ENCODE measurements at regions not wholly inside any gene's neighbourhood (a gene's known extent, or its start where the extent isn't known, plus 50 kb on each side); places are given as distances from the start of the nearest gene placed in this dataset.

DNA sequence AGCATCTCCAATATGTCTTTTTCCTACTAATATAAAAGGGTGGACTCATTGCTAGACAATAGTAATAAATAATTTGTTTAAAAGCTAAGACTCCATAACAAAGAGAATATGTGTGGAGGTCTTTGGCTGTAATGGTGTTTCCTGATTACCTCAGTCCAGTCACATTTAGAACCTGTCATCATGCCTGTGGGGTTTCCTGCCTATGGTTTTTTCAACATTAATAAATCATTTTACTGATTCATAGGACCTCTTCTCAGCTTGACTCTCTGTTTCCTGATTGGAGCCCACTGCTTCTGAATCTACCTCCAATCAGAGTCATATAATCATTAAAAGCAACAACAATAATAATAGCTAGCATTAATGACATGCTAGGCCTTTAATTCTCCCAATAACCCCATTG is 52.4 kb upstream of the GNAI1 start:
- no peak overlapping the region for H3K4me3 ChIP-seq (ENCODE audit: low read depth, low read length)
- TF ChIP-seq, protein P1, sequence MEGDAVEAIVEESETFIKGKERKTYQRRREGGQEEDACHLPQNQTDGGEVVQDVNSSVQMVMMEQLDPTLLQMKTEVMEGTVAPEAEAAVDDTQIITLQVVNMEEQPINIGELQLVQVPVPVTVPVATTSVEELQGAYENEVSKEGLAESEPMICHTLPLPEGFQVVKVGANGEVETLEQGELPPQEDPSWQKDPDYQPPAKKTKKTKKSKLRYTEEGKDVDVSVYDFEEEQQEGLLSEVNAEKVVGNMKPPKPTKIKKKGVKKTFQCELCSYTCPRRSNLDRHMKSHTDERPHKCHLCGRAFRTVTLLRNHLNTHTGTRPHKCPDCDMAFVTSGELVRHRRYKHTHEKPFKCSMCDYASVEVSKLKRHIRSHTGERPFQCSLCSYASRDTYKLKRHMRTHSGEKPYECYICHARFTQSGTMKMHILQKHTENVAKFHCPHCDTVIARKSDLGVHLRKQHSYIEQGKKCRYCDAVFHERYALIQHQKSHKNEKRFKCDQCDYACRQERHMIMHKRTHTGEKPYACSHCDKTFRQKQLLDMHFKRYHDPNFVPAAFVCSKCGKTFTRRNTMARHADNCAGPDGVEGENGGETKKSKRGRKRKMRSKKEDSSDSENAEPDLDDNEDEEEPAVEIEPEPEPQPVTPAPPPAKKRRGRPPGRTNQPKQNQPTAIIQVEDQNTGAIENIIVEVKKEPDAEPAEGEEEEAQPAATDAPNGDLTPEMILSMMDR (IDR thresholded peaks at IDR 0.05; ENCODE audit: low read depth, low read length) = no peak

DNA sequence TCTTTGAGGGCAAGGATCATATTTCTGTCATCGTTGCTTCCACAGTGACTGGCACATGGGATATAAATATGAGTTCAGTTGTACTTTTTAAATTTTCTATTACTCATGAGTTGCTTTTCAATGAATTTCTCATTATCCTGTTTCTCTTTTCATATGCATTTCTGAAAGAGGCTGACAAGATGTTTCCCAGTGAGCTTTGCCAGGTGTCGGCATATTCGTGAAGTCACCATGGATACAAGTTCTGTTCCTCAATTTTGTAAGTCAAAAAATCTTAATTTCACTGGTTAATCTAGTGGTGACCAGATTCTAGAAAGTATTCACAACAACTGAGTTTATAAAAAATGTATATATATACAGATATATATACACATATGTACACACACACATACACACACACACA is 55.7 kb upstream of the GNAI1 start:
- no peak overlapping the region for H3K4me3 ChIP-seq (ENCODE audit: low read depth, low read length)
- TF ChIP-seq, protein P1 (IDR thresholded peaks at IDR 0.05; ENCODE audit: low read depth, low read length) = no peak

DNA sequence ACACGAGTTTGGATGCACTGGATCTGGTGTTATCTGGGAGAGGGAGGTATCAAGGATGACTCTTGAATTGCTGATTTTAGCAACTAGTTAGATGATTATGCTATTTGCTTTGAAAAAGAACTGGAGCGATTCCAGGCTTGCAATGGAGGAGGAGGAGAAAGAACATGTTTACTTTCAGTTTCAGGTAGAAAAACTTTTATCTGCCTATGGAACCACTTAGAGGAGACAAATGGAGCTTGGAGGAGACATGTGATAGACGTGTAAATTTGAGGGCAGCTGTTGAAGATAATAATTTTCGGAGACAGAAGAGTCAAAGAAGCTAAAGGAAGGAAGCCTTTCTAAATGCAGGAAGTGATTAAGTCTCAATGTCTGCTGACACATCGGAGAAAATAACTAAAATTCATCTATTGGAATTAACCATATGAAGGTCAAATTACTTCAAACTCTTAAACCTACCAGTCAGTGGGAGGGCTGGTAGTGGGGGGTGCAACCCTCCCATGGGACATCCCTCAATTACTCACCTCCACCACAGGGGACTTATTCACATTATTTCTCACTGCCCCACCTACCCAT is 56.4 kb upstream of the GNAI1 start:
- no peak overlapping the region for H3K4me3 ChIP-seq (ENCODE audit: low read depth, low read length)
- TF ChIP-seq, protein P1 (IDR thresholded peaks at IDR 0.05; ENCODE audit: low read depth, low read length) = no peak

DNA sequence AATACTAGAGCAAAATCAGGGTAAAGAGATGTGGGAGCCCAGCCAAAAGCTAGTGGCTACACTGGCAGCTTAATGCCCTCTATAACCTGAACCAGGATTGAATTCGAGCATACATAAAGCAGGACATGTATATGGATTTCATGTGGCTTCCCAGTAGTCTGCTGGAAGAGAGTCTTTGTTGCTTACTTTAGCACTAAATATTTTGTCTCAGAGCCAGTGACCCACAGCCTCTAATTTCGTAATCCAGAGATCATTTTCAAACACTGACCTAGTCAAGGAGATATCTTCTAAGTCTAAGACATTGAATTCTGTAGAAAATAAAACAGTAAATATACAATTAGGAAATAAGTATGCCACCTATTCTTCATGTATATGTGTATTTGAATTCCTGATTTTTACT is 64.2 kb upstream of the GNAI1 start:
- peak overlapping the region; percentile 9; the same call in 1 of the 2 replicates for H3K4me3 ChIP-seq (ENCODE audit: low read depth, low read length)
- TF ChIP-seq, protein P1 (IDR thresholded peaks at IDR 0.05; ENCODE audit: low read depth, low read length) = no peak

DNA sequence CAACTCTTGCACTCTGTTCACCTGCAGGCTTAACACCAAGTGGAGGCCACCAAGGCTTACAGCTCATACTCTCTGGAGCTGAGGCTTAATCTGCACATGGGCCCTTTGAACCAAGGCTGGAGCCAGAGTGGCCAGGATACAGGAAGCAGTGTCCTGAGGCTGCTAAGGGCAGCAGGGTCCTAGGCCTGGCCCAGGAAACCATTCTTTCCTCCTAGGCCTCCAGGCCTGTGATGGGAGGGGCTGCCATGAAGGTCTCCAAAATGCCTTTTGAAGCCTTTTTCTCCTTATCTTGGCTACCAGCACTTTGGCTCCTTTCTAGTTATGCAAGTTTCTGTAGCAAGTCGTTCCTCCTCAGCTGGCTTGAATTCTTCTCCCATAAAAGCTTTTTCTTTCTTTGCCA is 68.0 kb upstream of the GNAI1 start:
- TF ChIP-seq, protein P1 (IDR thresholded peaks at IDR 0.05; ENCODE audit: low read depth, low read length) = no peak
- no peak overlapping the region for H3K4me3 ChIP-seq (ENCODE audit: low read depth, low read length)

DNA sequence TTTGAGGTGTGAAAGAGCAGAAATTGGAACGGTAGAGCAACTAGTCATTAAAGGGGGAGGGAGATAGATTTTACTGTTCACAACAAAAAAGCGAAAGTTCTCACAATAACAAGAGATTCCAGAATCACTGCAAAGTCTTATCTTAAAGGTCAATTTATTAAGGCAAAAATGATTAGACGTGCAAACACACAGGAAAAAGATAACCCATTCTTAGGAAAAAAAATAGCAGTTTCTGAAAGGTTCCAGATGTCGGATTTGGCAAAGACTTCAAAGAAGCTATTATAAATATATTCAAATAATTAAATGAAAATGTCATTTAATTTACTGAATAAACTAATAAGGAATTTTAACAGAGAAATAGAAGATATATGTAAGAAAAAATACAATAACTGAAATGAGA is 70.8 kb upstream of the GNAI1 start:
- TF ChIP-seq, protein P1 (IDR thresholded peaks at IDR 0.05; ENCODE audit: low read depth, low read length) = no peak

DNA sequence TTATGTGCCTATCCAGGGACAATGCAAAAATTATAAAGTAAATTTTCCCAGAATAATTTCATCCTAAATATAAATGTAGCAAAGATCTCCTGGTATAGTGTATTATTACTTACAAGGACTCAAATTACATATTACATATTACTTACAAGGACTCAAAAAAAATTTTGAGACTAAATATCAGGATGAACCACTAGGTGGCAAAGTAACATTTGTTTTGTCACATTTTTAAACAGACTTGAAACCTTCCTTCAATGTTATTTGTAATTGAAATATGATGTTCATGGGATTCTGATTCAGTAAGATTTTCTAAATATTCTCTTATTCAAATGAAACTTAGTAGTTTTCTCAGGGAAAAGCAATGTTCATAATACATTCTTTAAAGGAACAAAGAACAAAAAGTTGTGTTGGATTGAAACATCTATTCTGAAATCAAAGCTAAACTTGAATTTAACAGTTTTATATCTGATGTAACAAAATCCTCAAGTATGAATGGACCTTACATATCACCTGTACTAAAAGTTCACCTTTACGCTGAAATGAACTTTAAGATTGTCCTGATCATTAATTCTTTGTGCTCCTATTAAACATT is 74.3 kb upstream of the GNAI1 start:
- TF ChIP-seq, protein P1 (IDR thresholded peaks at IDR 0.05; ENCODE audit: low read depth, low read length) = no peak
- no peak overlapping the region for H3K4me3 ChIP-seq (ENCODE audit: low read depth, low read length)

More for the DNA sequence above, 70.8 kb upstream of the GNAI1 start:
- no peak overlapping the region for H3K4me3 ChIP-seq (ENCODE audit: low read depth, low read length)

All from WI38 (cell line).